HFF-Myc (cell line): ENCODE measurements at regions not wholly inside any gene's neighbourhood (a gene's known extent, or its start where the extent isn't known, plus 50 kb on each side); places are given as distances from the start of the nearest gene placed in this dataset.

Experiments
- DNase-seq: peaks from one replicate; pipeline ENCODE4 v3.0.0-alpha.2; 2011; ENCODE audit warnings: low read depth; ENCODE audit errors: extremely low read depth
- H3K4me3 ChIP-seq: replicated peaks from 2 replicates; pipeline ENCODE4 v1.5.1; 2011; ENCODE audit warnings: low read depth, mild to moderate bottlenecking, control low read depth, low read length
- TF ChIP-seq, protein P1 (sequence below): IDR thresholded peaks from 2 replicates; pipeline ENCODE4 v1.5.1; 2012; ENCODE audit warnings: mild to moderate bottlenecking, low read depth, low read length, control low read depth; ENCODE audit errors: missing control alignments

GRCh38 chr15:36301947-36302346 is 277.5 kb upstream of the CDIN1 start:
- H3K4me3 ChIP-seq: no peak overlapping the region
- DNase-seq: no peak
- TF ChIP-seq, protein P1, sequence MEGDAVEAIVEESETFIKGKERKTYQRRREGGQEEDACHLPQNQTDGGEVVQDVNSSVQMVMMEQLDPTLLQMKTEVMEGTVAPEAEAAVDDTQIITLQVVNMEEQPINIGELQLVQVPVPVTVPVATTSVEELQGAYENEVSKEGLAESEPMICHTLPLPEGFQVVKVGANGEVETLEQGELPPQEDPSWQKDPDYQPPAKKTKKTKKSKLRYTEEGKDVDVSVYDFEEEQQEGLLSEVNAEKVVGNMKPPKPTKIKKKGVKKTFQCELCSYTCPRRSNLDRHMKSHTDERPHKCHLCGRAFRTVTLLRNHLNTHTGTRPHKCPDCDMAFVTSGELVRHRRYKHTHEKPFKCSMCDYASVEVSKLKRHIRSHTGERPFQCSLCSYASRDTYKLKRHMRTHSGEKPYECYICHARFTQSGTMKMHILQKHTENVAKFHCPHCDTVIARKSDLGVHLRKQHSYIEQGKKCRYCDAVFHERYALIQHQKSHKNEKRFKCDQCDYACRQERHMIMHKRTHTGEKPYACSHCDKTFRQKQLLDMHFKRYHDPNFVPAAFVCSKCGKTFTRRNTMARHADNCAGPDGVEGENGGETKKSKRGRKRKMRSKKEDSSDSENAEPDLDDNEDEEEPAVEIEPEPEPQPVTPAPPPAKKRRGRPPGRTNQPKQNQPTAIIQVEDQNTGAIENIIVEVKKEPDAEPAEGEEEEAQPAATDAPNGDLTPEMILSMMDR: no peak

DNA sequence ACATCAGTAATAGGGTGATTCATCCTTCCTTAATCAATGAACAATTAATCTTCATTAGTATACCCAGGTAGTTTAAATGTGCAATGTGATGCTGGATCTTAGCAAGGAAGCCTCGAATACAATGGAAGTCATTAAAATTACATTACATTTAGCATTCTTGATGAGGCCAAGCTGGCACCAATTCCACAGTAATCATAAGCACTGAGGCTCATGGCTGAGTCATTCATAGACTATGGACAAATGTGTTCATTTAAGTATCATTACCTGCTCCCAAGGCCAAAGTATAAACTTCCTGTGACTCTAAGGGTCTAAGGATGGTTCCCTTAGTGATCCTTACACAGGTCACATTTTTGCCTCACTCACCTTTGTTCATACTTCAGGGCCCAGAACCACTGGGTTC is 266.4 kb upstream of the CDIN1 start:
- no peak overlapping the region for H3K4me3 ChIP-seq
- TF ChIP-seq, protein P1: no peak
- DNase-seq: no peak

GRCh38 chr15:36313736-36314280 is 265.6 kb upstream of the CDIN1 start:
- no peak for DNase-seq
- H3K4me3 ChIP-seq: no peak overlapping the region
- TF ChIP-seq, protein P1: no peak

- no peak overlapping the region for H3K4me3 ChIP-seq
- TF ChIP-seq, protein P1: no peak
- no peak for DNase-seq
These were observed 263.8 kb upstream of the CDIN1 start for GRCh38 chr15:36315649-36316048.

DNA sequence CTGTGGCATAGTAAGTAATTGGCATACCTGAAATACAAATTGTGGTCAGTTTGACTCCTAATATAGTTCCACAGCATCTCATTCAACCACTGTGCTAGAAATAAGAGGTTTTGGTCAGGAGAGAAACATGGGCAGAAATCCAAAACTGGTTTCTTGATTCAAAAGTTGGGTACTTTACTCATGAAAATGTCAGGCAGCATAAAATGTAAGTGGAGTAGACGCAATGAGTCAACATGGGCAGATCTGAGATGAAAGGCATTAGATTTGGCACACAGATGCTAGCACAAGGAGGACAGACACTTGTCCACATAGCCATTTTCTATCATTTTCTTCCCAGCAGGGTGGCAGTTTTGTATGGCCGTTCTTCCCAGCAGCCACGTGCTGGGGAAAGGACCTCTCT is 255.8 kb upstream of the CDIN1 start:
- no peak for DNase-seq
- TF ChIP-seq, protein P1: no peak

GRCh38 chr15:36325206-36325605 is 254.2 kb upstream of the CDIN1 start:
- H3K4me3 ChIP-seq: no peak overlapping the region
- DNase-seq: no peak
- TF ChIP-seq, protein P1: no peak

More for the DNA sequence above, 255.8 kb upstream of the CDIN1 start:
- no peak overlapping the region for H3K4me3 ChIP-seq

- TF ChIP-seq, protein P1: no peak
- no peak overlapping the region for H3K4me3 ChIP-seq
- no peak for DNase-seq
These were observed 249.8 kb upstream of the CDIN1 start for GRCh38 chr15:36329592-36329991.
